HFFc6 (cell line): ENCODE measurements at regions not wholly inside any gene's neighbourhood (a gene's known extent, or its start where the extent isn't known, plus 50 kb on each side); places are given as distances from the start of the nearest gene placed in this dataset.

Experiments used
- DNase-seq: peaks from one replicate; pipeline ENCODE4 v3.0.0-alpha.2; 2018
- H3K27ac Mint-ChIP-seq: 2 replicates; pipeline ENCODE4 v1.8.0; 2020; ENCODE audit warnings: mild to moderate bottlenecking, mixed read lengths
- H3K27me3 Mint-ChIP-seq: 2 replicates; pipeline ENCODE4 v1.8.0; 2021; ENCODE audit warnings: mild to moderate bottlenecking, moderate library complexity, mixed read lengths; ENCODE audit not compliant: insufficient read depth
- H3K36me3 Mint-ChIP-seq: 2 replicates; pipeline ENCODE4 v1.8.0; 2021; ENCODE audit warnings: low read depth, mixed read lengths
- H3K4me1 Mint-ChIP-seq: 2 replicates; pipeline ENCODE4 v1.8.0; 2020; ENCODE audit warnings: low read depth, mixed read lengths
- H3K4me3 Mint-ChIP-seq: 2 replicates; pipeline ENCODE4 v1.8.0; 2020; ENCODE audit warnings: mild to moderate bottlenecking, moderate library complexity, mixed read lengths
- H3K9me3 Mint-ChIP-seq: 2 replicates; pipeline ENCODE4 v1.8.0; 2020; ENCODE audit warnings: mild to moderate bottlenecking, mixed read lengths
- CTCF ChIP-seq: fragments of 200-600 bp; sonication (generic); IDR thresholded peaks from 2 replicates; pipeline ENCODE4 v1.5.0; 2021; ENCODE audit warnings: antibody characterized with exemption, mild to moderate bottlenecking

GRCh38 chr14:56512521-56512920, 67.1 kb upstream of the TMEM260 start:
- peaks cover 5% of the 10 kb centered on the region; the same call in 1 of the 2 replicates for H3K4me1 Mint-ChIP-seq
- H3K36me3 Mint-ChIP-seq = no peaks in the 10 kb centered on the region
- H3K27ac Mint-ChIP-seq = no peak overlapping the region
- no peak for DNase-seq
- peaks cover 21% of the 10 kb centered on the region for H3K27me3 Mint-ChIP-seq
- no peaks in the 10 kb centered on the region for H3K9me3 Mint-ChIP-seq
- H3K4me3 Mint-ChIP-seq = no peak overlapping the region
- no peak for TF ChIP-seq CTCF

GRCh38 chr14:56514663-56515371, 64.8 kb upstream of the TMEM260 start:
- H3K36me3 Mint-ChIP-seq = no peaks in the 10 kb centered on the region
- peaks cover 21% of the 10 kb centered on the region for H3K27me3 Mint-ChIP-seq
- peak; percentile 27 for DNase-seq
- no peaks in the 10 kb centered on the region for H3K9me3 Mint-ChIP-seq
- H3K27ac Mint-ChIP-seq = no peak overlapping the region
- peaks cover 5% of the 10 kb centered on the region; the same call in 1 of the 2 replicates for H3K4me1 Mint-ChIP-seq
- no peak overlapping the region for H3K4me3 Mint-ChIP-seq
- no peak for TF ChIP-seq CTCF

GRCh38 chr14:56515739-56516138, 63.9 kb upstream of the TMEM260 start:
- Mint-ChIP-seq H3K4me3 (no peak overlapping the region), H3K36me3 (no peaks in the 10 kb centered on the region), H3K27ac (no peak overlapping the region), H3K4me1 (peaks cover 5% of the 10 kb centered on the region; the same call in 1 of the 2 replicates), H3K9me3 (no peaks in the 10 kb centered on the region), H3K27me3 (peaks cover 18% of the 10 kb centered on the region)
- no peak for TF ChIP-seq CTCF
- DNase-seq = no peak

GRCh38 chr14:56522403-56522802, 57.2 kb upstream of the TMEM260 start:
- Mint-ChIP-seq H3K36me3 (no peaks in the 10 kb centered on the region), H3K4me3 (no peak overlapping the region), H3K27me3 (peaks cover 8% of the 10 kb centered on the region), H3K27ac (no peak overlapping the region), H3K4me1 (no peaks in the 10 kb centered on the region), H3K9me3 (no peaks in the 10 kb centered on the region)
- TF ChIP-seq CTCF = no peak
- DNase-seq = no peak

GRCh38 chr14:56524971-56525677, 54.5 kb upstream of the TMEM260 start:
- H3K4me1 Mint-ChIP-seq = no peaks in the 10 kb centered on the region
- H3K27ac Mint-ChIP-seq = no peak overlapping the region
- no peak overlapping the region for H3K4me3 Mint-ChIP-seq
- no peak for DNase-seq
- H3K36me3 Mint-ChIP-seq = no peaks in the 10 kb centered on the region
- peaks cover 6% of the 10 kb centered on the region for H3K27me3 Mint-ChIP-seq
- H3K9me3 Mint-ChIP-seq = no peaks in the 10 kb centered on the region
- no peak for TF ChIP-seq CTCF
